ENCODE measurements at regions not wholly inside any gene's neighbourhood (a gene's known extent, or its start where the extent isn't known, plus 50 kb on each side); places are given as distances from the start of the nearest gene placed in this dataset.

DNA sequence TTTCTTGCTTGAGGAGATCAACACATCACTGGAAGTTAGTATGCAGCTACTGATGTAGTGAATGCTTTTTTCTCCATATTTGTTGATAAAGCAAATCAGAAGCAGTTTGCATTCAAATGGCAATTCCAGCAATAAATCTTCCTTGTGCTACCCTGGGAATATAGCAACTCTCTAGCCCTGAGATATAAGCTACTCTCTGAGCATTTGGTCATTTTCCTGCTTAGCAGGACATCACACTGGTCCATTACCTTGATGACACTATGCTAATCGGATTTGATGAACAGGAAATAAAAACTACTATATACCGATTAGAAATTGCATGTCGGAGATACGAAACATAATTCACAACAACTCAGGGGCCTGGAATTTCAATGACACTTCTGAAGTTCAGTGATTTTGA is 152.7 kb downstream of the CBLN2 start:
- Histone ChIP-seq H3K79me2 (ENCODE audit: insufficient read depth, low read length) (no peaks in the 10 kb centered on the region), H3K27ac (ENCODE audit: extremely low read length, insufficient read depth, low read length) (no peak overlapping the region), H3K9ac (ENCODE audit: insufficient read depth, low read depth, low read length) (no peak overlapping the region), H3K9me3 (ENCODE audit: low read length) (peaks cover 41% of the 10 kb centered on the region), H3K36me3 (replicated peaks in 1 of 2; ENCODE audit: control insufficient read depth in 1 of 2, insufficient read depth in 2 of 2, low read length in 2 of 2) (no peaks in the 10 kb centered on the region), H3K4me1 (ENCODE audit: insufficient read depth, low read length) (no peaks in the 10 kb centered on the region), H3K27me3 (ENCODE audit: control insufficient read depth in 1 of 2, insufficient read depth in 2 of 2, low read length in 2 of 2) (no peaks in the 10 kb centered on the region), H2AFZ (ENCODE audit: low read length) (no peak overlapping the region), H3K4me2 (ENCODE audit: low read depth, low read length) (no peak overlapping the region), H3K4me3 (replicated peaks in 1 of 3; ENCODE audit: insufficient read depth in 1 of 3, low read depth in 2 of 3, low read length in 3 of 3) (no peak overlapping the region), H4K20me1 (ENCODE audit: insufficient read depth, low read length) (no peaks in the 10 kb centered on the region)
- ChIA-PET POLR2A (no interaction called here), CTCF (ENCODE audit: low intra/inter-chr PET ratio, low total read pairs) (no interaction called here)
- intact Hi-C loops (cut with micrococcal nuclease; ENCODE audit: unreplicated experiment) = no loop called here
- WGBS (ENCODE audit: low lambda C conversion rate) = 1% methylated on average over 4 of the region's 4 CpGs
- DNase-seq (ENCODE audit: low spot score) (no peak), FAIRE-seq (no peak), ATAC-seq (no peak)
- no peak for TF ChIP-seq MBD4 (IDR thresholded peaks at IDR 0.05; ENCODE audit: borderline replicate concordance, low read length)
- TF ChIP-seq GLI4 (CRISPR knock-in tag; IDR thresholded peaks at IDR 0.05; ENCODE audit: borderline replicate concordance) = no peak
- no peak for TF ChIP-seq WIZ (CRISPR knock-in tag; IDR thresholded peaks at IDR 0.05)
- no peak for TF ChIP-seq FOSL1 (CRISPR knock-in tag; IDR thresholded peaks at IDR 0.05; ENCODE audit: borderline replicate concordance)
- TF ChIP-seq, protein P1, sequence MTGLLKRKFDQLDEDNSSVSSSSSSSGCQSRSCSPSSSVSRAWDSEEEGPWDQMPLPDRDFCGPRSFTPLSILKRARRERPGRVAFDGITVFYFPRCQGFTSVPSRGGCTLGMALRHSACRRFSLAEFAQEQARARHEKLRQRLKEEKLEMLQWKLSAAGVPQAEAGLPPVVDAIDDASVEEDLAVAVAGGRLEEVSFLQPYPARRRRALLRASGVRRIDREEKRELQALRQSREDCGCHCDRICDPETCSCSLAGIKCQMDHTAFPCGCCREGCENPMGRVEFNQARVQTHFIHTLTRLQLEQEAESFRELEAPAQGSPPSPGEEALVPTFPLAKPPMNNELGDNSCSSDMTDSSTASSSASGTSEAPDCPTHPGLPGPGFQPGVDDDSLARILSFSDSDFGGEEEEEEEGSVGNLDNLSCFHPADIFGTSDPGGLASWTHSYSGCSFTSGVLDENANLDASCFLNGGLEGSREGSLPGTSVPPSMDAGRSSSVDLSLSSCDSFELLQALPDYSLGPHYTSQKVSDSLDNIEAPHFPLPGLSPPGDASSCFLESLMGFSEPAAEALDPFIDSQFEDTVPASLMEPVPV (CRISPR knock-in tag; IDR thresholded peaks at IDR 0.05) = no peak
- no peak for TF ChIP-seq CREB1 (IDR thresholded peaks at IDR 0.05)
- no peak for TF ChIP-seq CREB1 (CRISPR knock-in tag; IDR thresholded peaks at IDR 0.05)
- TF ChIP-seq TMF1 (CRISPR knock-in tag; IDR thresholded peaks at IDR 0.05; ENCODE audit: low read depth) = no peak
- TF ChIP-seq, protein P2, sequence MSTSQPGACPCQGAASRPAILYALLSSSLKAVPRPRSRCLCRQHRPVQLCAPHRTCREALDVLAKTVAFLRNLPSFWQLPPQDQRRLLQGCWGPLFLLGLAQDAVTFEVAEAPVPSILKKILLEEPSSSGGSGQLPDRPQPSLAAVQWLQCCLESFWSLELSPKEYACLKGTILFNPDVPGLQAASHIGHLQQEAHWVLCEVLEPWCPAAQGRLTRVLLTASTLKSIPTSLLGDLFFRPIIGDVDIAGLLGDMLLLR (CRISPR knock-in tag; IDR thresholded peaks at IDR 0.05) = no peak
- TF ChIP-seq PHF20 (CRISPR knock-in tag; IDR thresholded peaks at IDR 0.05) = no peak
- TF ChIP-seq ZNF260 (CRISPR knock-in tag; IDR thresholded peaks at IDR 0.05; ENCODE audit: borderline replicate concordance, low read depth) = no peak
- TF ChIP-seq FOXP1 (IDR thresholded peaks at IDR 0.05) = no peak
- TF ChIP-seq FOXP1 (CRISPR knock-in tag; IDR thresholded peaks at IDR 0.05) = no peak
- no peak for TF ChIP-seq ZNF382 (CRISPR knock-in tag; IDR thresholded peaks at IDR 0.05; ENCODE audit: borderline replicate concordance)
- no peak for TF ChIP-seq TCF7L2 (IDR thresholded peaks at IDR 0.05; ENCODE audit: low read depth, low read length)
- TF ChIP-seq ZNF891 (CRISPR knock-in tag; IDR thresholded peaks at IDR 0.05) = no peak
- TF ChIP-seq POLR2A (IDR thresholded peaks at IDR 0.05; ENCODE audit: insufficient read depth in 1 of 2, low read depth in 2 of 2, low read length in 2 of 2) = no peak
- in situ Hi-C loops (cut with HindIII; ENCODE audit: extremely low pct_ligation_motif_present, low pct_unique_long_range_greater_than_20kb) = no loop called here
- BruUV-seq (replicated peaks) = no TSS peak

All from HepG2 (cell line).